Iris pigment epithelial cell (primary cell): ENCODE measurements at regions not wholly inside any gene's neighbourhood (a gene's known extent, or its start where the extent isn't known, plus 50 kb on each side); places are given as distances from the start of the nearest gene placed in this dataset.

ENCODE experiments used
- DNase-seq: peaks from one replicate; pipeline ENCODE4 v3.0.0-alpha.2; 2011; ENCODE audit warnings: low read depth

DNA sequence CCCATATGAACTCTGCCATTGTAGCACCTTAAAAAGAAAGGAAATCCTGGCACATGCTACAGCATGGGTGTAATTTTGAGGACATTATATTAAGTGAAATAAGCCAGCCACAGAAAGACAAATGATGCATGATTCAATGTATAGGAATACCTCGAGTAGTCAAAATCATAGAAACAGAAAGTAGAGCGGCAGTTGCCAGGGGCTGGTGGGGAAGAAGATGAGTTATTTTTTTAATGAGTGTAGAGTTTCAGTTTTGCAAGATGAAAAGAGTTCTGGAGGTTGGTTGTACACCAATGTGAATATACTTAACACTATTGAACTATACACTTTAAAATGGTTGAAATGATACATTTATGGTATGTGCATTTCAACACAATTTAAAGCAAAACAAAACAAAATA, 133.0 kb downstream of the ZDHHC21 start:
- no peak for DNase-seq

DNA sequence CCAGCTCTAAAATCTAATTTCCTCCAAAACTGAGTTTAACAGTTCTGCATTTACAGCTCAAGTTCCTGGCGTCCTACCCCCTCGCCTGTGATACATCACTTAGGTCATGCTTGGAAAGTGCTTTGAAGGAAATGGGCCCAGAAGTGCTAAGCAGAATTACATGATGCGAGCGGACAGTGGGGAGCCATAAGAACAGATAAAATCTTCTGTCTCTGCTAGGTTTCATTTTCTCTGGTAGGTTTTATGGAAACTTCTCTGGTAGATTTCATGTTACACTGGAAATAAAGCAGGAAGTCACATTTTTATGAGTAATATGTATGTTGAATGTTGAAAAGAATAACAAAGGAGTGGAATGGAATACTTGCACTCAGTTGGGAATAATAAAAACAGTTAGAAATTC, 138.3 kb downstream of the ZDHHC21 start:
- DNase-seq = no peak

DNA sequence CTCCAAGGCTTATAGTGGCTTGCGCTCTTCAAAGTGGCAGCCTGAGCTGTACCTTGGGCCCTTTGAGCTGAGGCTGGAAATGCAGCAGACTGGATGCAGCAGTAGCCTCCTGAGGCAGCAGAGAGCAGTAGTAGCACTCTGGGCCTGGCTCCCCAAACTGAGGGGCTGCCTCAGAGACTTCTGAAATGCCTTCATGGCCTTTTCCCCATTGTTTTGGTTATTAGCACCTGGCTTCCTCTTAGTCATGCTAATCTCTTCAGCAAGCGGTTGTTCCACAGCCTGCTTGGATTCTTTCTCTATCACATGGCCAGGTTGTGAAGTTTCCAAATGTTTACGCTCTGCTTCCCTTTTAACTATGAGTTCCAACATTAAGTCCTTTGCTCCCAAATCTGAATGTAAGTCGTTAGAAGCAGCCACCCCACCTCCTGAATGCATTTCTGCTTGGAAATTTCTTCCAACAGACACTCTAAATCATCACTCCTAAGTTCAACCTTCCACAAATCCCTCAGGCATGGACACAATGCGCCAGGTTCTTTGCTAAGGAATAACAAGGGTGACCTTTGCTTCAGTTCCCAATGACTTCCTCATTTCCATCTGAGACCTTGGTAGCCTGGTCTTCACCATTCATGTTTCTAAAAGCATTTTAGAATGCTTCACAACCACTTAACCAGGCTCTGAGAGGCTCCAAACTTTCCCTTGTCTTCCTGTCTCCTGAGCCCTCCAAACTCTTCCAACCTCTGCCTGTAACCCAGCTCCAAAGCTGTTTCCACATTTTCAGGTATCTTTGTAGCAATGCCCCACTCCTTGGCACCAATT, 145.8 kb downstream of the ZDHHC21 start:
- DNase-seq = no peak

DNA sequence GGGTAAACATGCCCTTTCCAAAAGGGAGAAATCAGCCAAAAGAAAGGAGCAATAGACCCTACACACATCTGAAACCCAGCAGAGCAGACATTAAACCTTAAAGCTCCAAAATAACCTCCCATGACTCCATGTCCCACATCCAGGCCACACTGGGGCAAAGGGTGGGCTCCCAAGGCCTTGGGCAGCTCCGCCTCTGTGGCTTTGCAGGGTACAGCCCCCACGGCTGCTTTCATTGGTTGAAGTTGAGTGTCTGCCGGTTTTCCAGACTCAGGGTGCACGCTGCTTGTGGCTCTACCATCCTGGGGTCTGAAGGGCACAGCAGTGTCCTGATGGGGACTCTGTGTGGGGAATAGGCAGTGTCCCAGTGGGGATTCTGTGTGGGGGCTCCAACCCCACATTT, 146.5 kb downstream of the ZDHHC21 start:
- no peak for DNase-seq

DNA sequence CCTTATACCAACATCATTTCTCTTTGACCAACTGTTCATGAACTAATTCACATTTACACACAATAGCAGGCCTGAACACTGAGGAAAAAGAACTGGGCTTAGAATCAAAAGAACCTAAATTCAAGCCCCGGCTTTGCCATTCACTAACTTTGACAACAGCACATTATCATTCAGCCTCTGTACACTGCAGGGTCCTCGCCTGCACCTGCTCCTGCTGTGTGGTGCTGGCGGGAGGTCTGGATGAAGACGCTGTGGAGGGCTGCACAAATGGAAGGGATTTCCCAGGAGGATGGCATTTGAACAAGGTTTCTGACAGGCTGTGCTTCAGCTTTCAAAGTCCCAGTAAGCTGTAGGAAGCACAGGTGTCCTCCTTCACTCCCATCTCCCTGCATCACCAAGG, 151.2 kb downstream of the ZDHHC21 start:
- DNase-seq = no peak

DNA sequence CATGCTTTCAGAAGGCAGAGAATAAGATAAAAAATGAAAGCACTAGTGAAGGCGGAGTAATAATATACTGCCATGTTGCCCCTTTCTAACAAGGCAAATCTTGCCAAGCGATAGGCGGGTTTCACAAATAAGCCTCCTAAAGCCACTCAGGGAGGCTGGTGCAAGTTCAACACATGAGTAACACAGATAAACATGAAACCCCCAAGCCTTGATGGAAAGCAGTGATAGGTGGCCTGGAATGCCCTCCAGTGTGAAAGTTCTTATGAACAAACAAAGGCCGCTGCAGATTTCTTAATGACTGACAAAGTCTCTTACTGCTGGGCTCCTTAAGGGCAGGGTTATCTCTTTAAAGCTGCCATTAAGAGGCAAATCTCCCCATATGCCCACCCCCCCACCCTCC, 154.7 kb downstream of the ZDHHC21 start:
- DNase-seq = no peak

DNA sequence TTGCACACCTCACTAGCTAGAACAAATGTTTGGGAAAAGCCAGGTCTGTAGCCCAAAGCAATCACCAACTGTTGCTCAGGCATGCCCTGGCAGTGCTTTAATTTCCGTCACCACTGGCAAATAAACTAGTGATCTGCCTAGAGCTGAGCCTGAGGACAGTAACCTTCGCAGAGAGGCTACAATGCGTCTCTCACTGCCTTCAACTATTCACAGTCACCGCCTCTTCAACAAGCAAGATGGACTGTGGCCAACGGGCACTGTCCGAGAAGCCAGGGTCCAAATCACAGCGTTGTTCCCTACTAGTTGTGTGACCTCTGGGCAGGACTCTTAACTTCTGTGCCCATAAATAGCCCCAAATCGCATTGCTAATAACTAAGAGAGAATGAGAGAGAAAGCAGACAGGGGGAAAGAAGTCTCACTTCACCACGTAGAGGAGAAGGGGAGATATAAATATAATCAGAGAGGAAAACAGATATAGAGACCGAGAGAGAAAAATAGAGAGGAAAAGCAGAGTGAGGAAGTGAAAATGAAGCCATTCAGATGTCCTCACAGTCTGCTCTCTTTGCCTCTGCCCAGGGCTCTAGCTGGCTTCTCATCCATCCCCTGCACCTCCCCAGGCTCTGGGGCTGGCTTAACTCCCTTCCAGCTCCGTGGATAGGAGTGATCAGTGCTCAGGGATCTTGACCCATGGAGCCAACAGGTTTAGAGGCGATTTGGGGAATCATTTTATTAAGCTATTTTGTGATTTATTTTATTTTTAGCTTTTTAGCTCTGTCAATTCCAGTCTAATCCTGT, 157.9 kb downstream of the ZDHHC21 start:
- no peak for DNase-seq

DNA sequence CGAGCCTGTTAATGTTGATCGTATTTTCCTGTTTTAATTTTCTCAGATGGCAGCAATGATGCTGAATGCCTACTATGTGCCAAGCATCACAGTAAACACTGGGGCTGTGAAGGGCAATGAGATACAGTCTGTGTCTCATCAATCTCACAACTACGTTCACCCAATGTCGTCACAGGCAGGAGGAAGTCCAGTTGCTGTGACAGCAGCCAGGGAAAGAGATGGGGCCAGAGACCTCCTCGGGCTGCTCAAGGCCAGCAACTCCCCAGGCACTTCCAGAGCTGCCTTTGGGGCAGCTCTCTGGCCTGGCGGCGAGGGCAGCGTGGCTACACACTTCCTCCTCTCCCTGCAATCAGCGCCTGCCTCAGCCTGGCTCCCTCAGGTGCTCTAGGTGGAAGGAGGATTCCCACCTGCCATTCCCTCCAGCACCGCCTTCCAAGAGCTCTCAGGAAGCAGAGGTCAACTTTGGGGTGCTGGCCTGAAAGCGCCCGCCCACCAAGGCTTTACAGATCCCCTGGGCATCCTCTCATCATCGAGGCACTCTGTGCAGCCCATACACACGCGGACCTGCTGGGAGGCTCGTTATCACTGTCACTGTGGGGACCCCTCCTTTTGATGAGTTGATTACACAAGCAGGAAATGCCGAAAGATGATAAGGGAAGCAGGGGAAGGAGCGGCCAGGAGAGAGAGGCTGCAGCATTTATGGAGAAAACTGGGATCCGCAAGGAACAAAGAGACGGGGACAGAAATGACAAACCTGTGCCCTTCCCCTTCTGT, 159.2 kb downstream of the ZDHHC21 start:
- DNase-seq = no peak

DNA sequence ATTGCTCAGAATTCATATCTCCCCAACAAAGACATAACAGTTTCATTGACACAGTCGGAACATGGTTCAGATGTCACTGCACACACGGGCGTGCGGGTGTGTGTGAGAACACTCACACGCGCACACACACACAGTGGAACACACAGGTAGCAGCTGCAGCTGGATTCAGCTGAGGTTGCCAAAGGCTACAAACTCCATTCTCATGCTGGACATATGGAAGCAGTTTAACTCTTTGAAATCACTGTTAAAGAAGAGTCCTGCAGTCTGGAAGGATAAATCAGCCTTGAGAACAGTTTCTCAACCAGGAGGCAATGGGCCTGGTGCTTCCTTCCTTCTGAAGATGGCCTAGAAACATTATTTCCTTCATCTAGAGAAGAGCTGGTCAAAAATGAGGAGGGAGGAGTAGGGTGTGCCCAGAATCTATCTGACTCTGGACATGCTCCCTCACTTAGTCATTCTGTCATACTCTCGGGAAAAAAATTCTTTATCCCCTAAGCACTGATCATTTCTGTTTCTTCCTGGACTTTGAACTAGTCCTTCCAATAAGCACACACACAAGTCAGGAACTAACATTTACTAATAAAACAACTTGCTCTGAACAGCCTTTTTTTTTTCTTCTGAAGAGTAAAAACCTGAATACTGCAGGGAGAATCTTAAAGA, 160.6 kb downstream of the ZDHHC21 start:
- no peak for DNase-seq

DNA sequence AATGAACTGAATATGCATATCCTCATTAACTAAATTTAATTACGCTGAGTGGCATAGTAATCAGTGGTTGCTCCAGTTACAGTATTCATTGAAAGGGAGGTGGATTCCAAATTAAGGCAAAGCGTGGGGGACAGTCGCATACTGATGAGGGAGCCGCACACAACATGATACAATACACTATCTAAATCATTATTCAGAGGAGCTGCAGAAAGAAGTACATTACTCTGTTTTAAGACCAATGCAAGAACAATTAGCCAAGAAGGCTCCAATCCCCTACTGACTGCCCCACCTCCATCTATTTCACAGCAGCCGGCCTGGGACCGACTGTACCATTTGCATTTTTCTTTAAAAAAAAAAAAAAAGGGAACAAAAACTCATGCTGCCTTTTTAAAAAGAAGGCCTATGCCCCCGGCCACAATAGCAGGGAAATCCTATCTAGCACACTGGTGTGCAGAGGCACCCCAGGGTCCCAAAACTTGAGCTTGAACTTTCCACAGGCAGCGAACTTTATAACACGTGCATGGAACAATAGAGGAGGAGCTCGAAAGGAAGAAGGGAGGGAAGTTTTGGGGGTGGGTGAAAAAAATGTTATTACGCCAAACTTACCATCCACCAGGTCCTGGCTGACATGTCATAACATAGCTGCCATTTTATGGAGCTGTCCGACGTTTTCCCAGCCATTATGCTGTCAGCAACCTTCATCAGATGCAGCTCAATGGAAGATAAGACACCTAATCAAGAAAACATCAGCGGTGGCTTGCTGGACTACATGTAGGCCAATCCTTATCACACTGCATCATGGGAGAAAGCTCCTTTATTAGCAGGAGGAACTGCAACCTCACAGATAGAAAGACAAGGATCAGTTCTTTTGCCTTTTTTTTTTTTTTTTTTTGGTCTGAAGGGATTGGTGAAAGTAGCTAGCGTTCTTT, 161.6 kb downstream of the ZDHHC21 start:
- DNase-seq = no peak

DNA sequence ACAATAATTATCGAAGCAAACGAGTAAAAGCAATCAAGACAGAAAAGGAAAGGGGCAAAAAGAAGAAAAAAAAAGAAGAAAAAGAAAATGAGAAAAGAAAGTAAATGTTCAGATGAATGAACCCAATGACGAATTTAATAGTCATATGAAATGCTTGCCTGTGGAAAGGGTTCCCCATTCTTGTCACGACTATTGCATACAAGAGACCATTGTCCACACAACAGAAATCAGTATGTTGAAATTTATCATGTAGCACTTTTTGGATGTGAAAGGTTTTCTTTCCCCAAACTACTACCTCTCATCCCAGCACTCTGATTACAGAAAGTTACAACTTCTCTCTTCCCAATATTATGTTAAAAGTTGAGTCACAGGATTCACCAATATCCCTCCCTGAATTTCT, 162.4 kb downstream of the ZDHHC21 start:
- no peak for DNase-seq

DNA sequence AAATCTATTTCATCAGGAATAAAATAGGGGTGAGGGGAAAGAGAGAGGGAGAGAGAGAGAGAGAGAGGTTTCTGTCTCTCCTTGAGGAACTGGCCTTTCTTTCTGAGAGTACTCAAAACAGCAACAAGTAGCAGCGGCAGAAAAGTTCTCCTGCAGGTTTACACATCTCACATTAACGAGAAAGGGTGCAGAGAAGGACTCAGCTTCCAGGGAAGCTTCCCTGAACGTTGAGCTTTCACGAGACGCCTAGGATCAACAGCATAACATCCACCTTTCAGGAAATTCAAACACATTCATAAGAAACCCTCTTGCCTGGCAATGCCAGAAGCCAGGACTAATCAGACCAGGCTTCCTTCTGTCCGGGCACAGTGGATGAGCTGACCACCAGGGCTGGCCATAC, 162.9 kb downstream of the ZDHHC21 start:
- DNase-seq = no peak

DNA sequence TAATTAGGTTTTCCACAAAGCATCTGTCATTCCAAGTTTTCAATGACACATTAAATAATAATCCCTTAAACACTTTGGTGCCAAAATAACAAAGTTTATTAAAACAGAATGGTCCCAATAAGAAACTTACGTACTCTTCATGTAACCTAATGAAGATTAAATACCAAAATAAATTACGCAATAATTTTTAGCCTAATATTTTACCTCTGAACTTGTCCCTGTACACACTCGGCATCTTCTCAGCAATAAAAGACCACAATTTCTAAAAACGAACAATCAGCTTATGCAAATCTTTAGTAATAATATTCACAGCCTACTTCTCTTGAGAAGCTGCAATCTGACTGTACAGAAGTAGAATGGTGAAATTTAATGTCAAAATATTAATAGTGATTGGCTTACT, 163.6 kb downstream of the ZDHHC21 start:
- DNase-seq = no peak

DNA sequence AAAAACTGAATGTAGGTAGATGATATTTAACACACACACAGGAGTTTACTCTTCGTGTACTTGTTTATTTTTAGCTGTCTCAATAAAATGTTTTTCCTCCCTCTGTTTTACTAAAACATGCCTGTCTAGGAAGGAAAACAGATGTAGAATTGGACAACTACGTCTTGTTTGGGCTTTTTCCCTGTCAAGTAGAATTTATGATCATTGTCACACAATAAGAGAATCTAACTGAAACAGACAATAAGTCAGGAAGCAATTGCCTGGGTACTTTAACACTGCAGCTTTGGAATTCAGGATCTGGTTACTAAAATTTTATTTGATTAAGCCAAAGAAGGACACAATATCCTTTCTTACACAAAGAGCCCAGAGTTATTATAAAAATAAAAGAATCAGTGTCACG, 164.2 kb downstream of the ZDHHC21 start:
- no peak for DNase-seq

DNA sequence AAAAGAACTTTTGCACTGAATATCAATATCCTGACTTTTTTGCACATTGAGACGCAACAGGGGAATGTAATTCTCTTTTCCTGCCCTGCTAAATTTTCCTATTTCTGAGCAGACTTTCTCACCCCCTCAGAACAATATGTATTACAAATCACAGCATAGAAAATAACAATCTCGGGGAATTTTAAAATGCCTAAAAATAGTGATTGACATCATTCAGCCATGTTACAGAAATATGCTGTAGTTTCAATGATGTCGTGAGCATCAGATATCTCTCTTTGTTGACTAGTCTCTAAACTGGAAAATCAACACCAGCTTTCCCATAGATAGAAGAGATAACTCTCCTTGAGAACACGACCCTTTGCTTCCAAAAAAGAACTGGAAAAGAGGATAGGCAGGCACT, 166.7 kb downstream of the ZDHHC21 start:
- DNase-seq = no peak

DNA sequence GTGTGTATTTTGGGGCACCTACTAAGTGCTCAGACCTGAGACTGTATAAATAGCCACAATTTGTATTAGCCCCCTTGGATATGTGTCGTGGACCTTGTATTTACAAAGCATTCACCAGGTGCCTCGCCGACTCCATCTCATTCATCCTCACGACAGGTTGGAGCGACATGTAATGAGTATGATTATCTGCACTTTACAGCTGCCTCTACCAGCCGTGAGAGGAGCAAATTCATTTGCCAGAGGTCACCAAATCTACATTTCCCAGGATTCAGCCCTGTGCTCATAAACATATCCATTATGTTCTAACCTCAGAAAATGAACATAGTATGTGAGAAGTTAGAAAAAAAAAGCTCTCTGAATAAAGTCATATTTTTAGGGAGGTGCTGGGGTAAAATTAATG, 167.4 kb downstream of the ZDHHC21 start:
- DNase-seq = no peak

DNA sequence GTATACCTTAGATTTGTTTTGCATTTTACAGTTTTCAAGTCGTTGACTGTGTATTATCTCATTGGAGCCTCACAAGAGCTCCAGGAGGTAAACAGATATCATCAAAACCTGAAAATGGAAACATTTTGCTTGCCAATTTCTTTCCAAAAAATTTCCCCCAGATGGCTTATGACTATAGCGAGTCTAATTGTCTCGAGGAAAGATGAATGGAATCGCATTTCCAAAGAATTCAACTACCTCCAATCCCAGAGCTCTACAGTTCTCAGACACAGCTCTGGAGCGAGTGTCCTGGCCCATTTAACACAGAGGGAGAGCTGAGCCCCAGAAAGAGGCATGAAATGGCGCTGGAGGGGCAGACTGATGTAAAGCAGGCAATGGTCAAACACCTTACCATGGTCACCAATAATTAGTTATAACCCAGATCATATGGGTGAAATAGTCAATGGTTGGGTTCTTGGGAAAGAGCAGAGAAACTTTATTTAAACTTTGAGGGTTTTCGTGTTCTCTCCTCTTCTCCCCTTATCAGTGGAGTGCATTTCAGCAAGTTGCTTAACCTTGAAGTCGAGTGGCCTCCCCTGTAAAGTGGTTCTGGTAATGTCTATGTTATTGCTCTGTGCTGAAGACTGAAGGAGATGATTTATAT, 168.2 kb downstream of the ZDHHC21 start:
- DNase-seq = no peak

DNA sequence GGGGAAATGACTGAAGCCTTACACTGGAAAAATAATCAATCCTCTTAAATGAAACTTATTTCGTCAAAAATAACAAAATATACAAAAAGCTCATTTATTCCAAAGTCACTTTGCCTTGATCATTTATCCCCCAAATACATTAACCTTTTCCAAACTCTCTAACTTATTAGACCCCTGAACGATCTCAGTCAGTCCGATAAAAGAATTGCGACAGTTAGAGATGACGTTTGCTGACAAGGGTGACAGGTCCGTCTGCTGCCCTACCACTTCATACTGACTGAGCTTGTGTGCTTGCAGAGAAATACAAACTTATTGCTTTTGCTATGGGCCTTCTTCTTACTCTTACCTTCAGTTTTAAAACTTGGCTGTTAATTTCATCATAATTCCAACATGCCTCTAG, 169.7 kb downstream of the ZDHHC21 start:
- DNase-seq = no peak

DNA sequence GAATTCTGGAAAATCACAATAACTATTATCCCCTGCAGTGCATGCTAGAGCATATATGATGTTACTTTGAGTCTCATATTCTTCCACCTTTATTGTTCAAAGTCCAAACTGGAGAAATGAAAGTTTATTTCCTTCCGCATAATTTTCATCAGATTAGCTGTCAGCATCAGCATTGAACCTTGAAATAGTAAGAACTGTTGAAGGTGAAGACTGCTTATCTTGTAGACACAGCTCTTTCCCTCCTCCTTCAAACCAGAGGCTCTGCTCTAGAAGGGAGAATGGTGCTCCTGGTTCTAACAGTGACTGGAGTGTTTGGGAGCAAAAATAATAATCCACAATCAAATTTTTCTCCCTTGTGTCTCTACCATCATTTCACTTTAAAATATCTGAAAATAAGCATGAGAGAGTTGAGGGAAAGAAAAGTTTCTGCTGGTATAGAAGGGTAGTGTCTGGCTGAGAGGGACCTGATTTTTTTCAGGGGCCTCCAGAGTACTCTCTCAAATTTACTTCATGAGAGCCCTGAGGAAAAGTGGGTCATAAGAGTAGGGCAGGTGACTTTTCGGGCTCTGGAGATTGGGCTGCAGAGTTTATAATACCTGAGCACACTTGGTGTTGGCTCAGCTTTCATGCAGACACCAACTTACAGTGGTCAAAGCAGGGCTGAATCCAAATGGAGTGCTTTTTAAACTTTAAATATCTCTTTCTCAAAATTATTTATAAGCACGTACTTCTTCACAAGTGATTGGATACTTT, 170.4 kb downstream of the ZDHHC21 start:
- DNase-seq = no peak

DNA sequence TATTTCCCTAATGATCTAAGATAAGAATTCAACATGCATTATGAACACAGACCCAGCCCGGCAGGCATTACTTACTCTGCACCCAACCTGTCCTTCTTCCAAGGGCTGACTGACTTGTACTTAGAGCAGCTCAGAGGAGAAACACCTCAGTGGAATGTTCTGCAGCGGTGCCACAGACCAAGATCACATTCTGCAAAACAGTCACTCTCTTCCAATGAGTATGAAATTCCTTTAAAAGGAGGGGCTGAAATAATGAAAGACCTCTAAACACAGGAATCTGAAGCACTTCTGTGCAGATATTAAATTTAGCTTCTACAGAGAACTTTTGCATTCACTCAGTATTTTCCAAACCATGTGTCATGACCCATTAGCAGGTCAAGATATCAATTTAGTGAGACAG, 172.9 kb downstream of the ZDHHC21 start:
- DNase-seq = no peak
